ENCODE measurements at regions not wholly inside any gene's neighbourhood (a gene's known extent, or its start where the extent isn't known, plus 50 kb on each side); places are given as distances from the start of the nearest gene placed in this dataset.
"Not testable (repeated sequence)": the region's sequence is repeated elsewhere in the genome, so short reads cannot be mapped to it uniquely, and the experiment has no call there.

- ATAC-seq; H3K4me3 ChIP-seq; H3K36me3 ChIP-seq; H3K4me1 ChIP-seq; H3K27ac ChIP-seq; H3K9me3 ChIP-seq; DNase-seq; intact Hi-C loops (cut with DNase I): not testable (repeated sequence)
- 92 to 96% (median 95%) methylated on average over 4 of the region's 4 CpGs for WGBS, 4 donors
- peaks cover 0 to 28% (median 13%) of the 10 kb centered on the region in 9 donors for H3K27me3 ChIP-seq
These were observed 122.1 kb downstream of the SPAG6 start for GRCh38 chr10:22467393-22467792.

- no peak overlapping the region for H3K27ac ChIP-seq
- TF ChIP-seq POLR2A (IDR thresholded peaks at IDR 0.05) (no peak), CTCF (IDR thresholded peaks at IDR 0.05) (no peak)
- 81 to 87% (median 83%) methylated on average over 3 of the region's 3 CpGs for WGBS, 4 donors
- H3K9me3 ChIP-seq = no peaks in the 10 kb centered on the region
- intact Hi-C loops (cut with DNase I) = no loop called here
- no peaks in the 10 kb centered on the region for H3K36me3 ChIP-seq
- H3K27me3 ChIP-seq = peaks cover 4 to 42% (median 26%) of the 10 kb centered on the region in 9 donors
- H3K4me1 ChIP-seq = no peaks in the 10 kb centered on the region
- no peak for ATAC-seq
- no peak overlapping the region for H3K4me3 ChIP-seq
- no peak for DNase-seq
These were observed 123.4 kb downstream of the SPAG6 start for GRCh38 chr10:22468570-22469320.

- H3K4me3 ChIP-seq = no peak overlapping the region
- no peaks in the 10 kb centered on the region for H3K36me3 ChIP-seq
- ATAC-seq (no peak), DNase-seq (no peak)
- WGBS, 4 donors = 76 to 88% (median 83%) methylated on average over 6 of the region's 6 CpGs
- intact Hi-C loops (cut with DNase I) = no loop called here
- H3K27ac ChIP-seq = no peak overlapping the region
- H3K4me1 ChIP-seq = peaks cover 0 to 22% (median 16%) of the 10 kb centered on the region in 12 donors
- TF ChIP-seq POLR2A (IDR thresholded peaks at IDR 0.05) = no peak
- no peak for TF ChIP-seq CTCF (IDR thresholded peaks at IDR 0.05)
- no peaks in the 10 kb centered on the region for H3K9me3 ChIP-seq
- H3K27me3 ChIP-seq = peaks cover 36 to 85% (median 64%) of the 10 kb centered on the region in 9 donors
These were observed 127.7 kb downstream of the SPAG6 start for GRCh38 chr10:22473044-22473443.

- ATAC-seq (no peak), DNase-seq (no peak)
- Histone ChIP-seq H3K27me3 (peaks cover 36 to 86% (median 64%) of the 10 kb centered on the region in 9 donors), H3K4me1 (peaks cover 0 to 22% (median 16%) of the 10 kb centered on the region in 12 donors), H3K27ac (no peak overlapping the region), H3K4me3 (no peak overlapping the region), H3K36me3 (no peaks in the 10 kb centered on the region), H3K9me3 (no peaks in the 10 kb centered on the region)
- WGBS, 4 donors = 68 to 83% (median 71%) methylated on average over 3 of the region's 3 CpGs
- TF ChIP-seq POLR2A (IDR thresholded peaks at IDR 0.05) = no peak
- TF ChIP-seq CTCF (IDR thresholded peaks at IDR 0.05) = no peak
- intact Hi-C loops (cut with DNase I) = no loop called here
These were observed 128.2 kb downstream of the SPAG6 start for GRCh38 chr10:22473459-22473858.

Measured in heart left ventricle (tissue), 16 donors.